H1 (cell line): ENCODE measurements at regions not wholly inside any gene's neighbourhood (a gene's known extent, or its start where the extent isn't known, plus 50 kb on each side); places are given as distances from the start of the nearest gene placed in this dataset.

Source experiments
- BCL11A ChIP-seq, 2 experiments: IDR thresholded peaks; one replicate each; pipeline ENCODE4 v1.6.1; 2011; ENCODE audit warnings: low read depth in 2 of 2, low read length in 2 of 2, mild to moderate bottlenecking in 2 of 2
- BRCA1 ChIP-seq: IDR thresholded peaks from 2 replicates; pipeline ENCODE4 v1.6.1; 2012; ENCODE audit warnings: low read depth, low read length, improper control_type of control experiment
- CBX5 ChIP-seq: fragments of 300-800, 300-1000 bp; sonication (generic); IDR thresholded peaks from 2 replicates; pipeline ENCODE4 v1.7.1; 2016; ENCODE audit warnings: antibody characterized with exemption, low read length, low read depth
- EP300 ChIP-seq, 2 experiments: IDR thresholded peaks; 1 replicate in 1 of 2; 2 replicates in 1 of 2; pipeline ENCODE4 v1.6.1; 2011 to 2012; ENCODE audit warnings: low read depth in 2 of 2, low read length in 2 of 2, mild to moderate bottlenecking in 2 of 2, borderline replicate concordance in 1 of 2, inconsistent platforms in 1 of 2, moderate library complexity in 1 of 2
- RBBP5 ChIP-seq: IDR thresholded peaks from 2 replicates; pipeline ENCODE4 v1.7.1; 2012; ENCODE audit warnings: low read depth, mild to moderate bottlenecking, inconsistent platforms, low read length, moderate library complexity, borderline replicate concordance
- RXRA ChIP-seq: IDR thresholded peaks from 2 replicates; pipeline ENCODE4 v1.6.1; 2011; ENCODE audit warnings: low read depth, mild to moderate bottlenecking, low read length, moderate library complexity; ENCODE audit not compliant: insufficient read depth
- SIX5 ChIP-seq: IDR thresholded peaks from 2 replicates; pipeline ENCODE4 v1.6.1; 2011; ENCODE audit warnings: mild to moderate bottlenecking, low read depth, low read length
- YY1 ChIP-seq: IDR thresholded peaks from 2 replicates; pipeline ENCODE4 v1.6.1; 2011; ENCODE audit warnings: low read depth, mild to moderate bottlenecking, low read length
- TF ChIP-seq, protein P1 (sequence below): fragments of 300-600 bp; sonication (generic); IDR thresholded peaks from 2 replicates; pipeline ENCODE4 v1.7.1; 2012; ENCODE audit warnings: low read length, moderate library complexity, mild to moderate bottlenecking, inconsistent platforms; ENCODE audit not compliant: insufficient replicate concordance
- TF ChIP-seq, protein P2 (sequence below), 3 experiments: IDR thresholded peaks; 1 replicate in 2 of 3; 2 replicates in 1 of 3; pipeline versions ENCODE4 v1.5.1 to v1.6.1; 2011; ENCODE audit warnings: low read length in 3 of 3, mild to moderate bottlenecking in 3 of 3, inconsistent platforms in 2 of 3, low read depth in 1 of 3, moderate library complexity in 1 of 3; ENCODE audit not compliant: insufficient read depth in 1 of 3; ENCODE audit errors: control extremely low read depth in 1 of 3

DNA sequence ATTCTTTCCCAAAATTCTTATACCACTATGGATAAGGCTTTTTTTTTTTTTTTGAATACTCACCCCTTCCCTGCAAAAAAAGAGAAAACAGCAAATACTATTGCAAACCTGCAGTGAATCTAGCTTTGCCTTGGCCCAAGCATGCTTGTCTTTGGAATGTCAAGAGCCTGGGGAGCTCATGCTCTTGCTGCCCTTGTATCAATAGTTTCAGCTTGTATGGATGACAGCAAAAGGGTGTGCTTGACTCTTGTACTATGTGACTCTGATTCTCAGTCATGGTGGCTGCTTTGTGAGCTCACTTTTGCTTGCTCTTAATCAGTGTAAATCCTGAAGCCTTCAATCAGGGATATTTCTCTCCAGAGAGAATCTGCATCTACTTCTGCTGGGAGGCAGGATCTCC, 149.2 kb downstream of the EMP1 start (continued):
- TF ChIP-seq, protein P1, sequence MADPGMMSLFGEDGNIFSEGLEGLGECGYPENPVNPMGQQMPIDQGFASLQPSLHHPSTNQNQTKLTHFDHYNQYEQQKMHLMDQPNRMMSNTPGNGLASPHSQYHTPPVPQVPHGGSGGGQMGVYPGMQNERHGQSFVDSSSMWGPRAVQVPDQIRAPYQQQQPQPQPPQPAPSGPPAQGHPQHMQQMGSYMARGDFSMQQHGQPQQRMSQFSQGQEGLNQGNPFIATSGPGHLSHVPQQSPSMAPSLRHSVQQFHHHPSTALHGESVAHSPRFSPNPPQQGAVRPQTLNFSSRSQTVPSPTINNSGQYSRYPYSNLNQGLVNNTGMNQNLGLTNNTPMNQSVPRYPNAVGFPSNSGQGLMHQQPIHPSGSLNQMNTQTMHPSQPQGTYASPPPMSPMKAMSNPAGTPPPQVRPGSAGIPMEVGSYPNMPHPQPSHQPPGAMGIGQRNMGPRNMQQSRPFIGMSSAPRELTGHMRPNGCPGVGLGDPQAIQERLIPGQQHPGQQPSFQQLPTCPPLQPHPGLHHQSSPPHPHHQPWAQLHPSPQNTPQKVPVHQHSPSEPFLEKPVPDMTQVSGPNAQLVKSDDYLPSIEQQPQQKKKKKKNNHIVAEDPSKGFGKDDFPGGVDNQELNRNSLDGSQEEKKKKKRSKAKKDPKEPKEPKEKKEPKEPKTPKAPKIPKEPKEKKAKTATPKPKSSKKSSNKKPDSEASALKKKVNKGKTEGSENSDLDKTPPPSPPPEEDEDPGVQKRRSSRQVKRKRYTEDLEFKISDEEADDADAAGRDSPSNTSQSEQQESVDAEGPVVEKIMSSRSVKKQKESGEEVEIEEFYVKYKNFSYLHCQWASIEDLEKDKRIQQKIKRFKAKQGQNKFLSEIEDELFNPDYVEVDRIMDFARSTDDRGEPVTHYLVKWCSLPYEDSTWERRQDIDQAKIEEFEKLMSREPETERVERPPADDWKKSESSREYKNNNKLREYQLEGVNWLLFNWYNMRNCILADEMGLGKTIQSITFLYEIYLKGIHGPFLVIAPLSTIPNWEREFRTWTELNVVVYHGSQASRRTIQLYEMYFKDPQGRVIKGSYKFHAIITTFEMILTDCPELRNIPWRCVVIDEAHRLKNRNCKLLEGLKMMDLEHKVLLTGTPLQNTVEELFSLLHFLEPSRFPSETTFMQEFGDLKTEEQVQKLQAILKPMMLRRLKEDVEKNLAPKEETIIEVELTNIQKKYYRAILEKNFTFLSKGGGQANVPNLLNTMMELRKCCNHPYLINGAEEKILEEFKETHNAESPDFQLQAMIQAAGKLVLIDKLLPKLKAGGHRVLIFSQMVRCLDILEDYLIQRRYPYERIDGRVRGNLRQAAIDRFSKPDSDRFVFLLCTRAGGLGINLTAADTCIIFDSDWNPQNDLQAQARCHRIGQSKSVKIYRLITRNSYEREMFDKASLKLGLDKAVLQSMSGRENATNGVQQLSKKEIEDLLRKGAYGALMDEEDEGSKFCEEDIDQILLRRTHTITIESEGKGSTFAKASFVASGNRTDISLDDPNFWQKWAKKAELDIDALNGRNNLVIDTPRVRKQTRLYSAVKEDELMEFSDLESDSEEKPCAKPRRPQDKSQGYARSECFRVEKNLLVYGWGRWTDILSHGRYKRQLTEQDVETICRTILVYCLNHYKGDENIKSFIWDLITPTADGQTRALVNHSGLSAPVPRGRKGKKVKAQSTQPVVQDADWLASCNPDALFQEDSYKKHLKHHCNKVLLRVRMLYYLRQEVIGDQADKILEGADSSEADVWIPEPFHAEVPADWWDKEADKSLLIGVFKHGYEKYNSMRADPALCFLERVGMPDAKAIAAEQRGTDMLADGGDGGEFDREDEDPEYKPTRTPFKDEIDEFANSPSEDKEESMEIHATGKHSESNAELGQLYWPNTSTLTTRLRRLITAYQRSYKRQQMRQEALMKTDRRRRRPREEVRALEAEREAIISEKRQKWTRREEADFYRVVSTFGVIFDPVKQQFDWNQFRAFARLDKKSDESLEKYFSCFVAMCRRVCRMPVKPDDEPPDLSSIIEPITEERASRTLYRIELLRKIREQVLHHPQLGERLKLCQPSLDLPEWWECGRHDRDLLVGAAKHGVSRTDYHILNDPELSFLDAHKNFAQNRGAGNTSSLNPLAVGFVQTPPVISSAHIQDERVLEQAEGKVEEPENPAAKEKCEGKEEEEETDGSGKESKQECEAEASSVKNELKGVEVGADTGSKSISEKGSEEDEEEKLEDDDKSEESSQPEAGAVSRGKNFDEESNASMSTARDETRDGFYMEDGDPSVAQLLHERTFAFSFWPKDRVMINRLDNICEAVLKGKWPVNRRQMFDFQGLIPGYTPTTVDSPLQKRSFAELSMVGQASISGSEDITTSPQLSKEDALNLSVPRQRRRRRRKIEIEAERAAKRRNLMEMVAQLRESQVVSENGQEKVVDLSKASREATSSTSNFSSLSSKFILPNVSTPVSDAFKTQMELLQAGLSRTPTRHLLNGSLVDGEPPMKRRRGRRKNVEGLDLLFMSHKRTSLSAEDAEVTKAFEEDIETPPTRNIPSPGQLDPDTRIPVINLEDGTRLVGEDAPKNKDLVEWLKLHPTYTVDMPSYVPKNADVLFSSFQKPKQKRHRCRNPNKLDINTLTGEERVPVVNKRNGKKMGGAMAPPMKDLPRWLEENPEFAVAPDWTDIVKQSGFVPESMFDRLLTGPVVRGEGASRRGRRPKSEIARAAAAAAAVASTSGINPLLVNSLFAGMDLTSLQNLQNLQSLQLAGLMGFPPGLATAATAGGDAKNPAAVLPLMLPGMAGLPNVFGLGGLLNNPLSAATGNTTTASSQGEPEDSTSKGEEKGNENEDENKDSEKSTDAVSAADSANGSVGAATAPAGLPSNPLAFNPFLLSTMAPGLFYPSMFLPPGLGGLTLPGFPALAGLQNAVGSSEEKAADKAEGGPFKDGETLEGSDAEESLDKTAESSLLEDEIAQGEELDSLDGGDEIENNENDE, result no peak
- no peak for TF ChIP-seq SIX5
- TF ChIP-seq YY1, result no peak
- TF ChIP-seq, protein P2, sequence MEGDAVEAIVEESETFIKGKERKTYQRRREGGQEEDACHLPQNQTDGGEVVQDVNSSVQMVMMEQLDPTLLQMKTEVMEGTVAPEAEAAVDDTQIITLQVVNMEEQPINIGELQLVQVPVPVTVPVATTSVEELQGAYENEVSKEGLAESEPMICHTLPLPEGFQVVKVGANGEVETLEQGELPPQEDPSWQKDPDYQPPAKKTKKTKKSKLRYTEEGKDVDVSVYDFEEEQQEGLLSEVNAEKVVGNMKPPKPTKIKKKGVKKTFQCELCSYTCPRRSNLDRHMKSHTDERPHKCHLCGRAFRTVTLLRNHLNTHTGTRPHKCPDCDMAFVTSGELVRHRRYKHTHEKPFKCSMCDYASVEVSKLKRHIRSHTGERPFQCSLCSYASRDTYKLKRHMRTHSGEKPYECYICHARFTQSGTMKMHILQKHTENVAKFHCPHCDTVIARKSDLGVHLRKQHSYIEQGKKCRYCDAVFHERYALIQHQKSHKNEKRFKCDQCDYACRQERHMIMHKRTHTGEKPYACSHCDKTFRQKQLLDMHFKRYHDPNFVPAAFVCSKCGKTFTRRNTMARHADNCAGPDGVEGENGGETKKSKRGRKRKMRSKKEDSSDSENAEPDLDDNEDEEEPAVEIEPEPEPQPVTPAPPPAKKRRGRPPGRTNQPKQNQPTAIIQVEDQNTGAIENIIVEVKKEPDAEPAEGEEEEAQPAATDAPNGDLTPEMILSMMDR (IDR thresholded peaks at IDR 0.05; ENCODE audit: control extremely low read depth in 1 of 3, insufficient read depth in 1 of 3, low read depth in 1 of 3, low read length in 3 of 3), result no peak
- no peak for TF ChIP-seq CBX5
- no peak for TF ChIP-seq RXRA
- no peak for TF ChIP-seq EP300 (IDR thresholded peaks at IDR 0.05; ENCODE audit: borderline replicate concordance in 1 of 2, low read depth in 2 of 2, low read length in 2 of 2)
- TF ChIP-seq RBBP5, result no peak
- TF ChIP-seq BCL11A (IDR thresholded peaks at IDR 0.05; ENCODE audit: low read depth in 2 of 2, low read length in 2 of 2), result no peak
- no peak for TF ChIP-seq BRCA1
